GM21367 (cell line): ENCODE measurements at regions not wholly inside any gene's neighbourhood (a gene's known extent, or its start where the extent isn't known, plus 50 kb on each side); places are given as distances from the start of the nearest gene placed in this dataset.
"Not testable (repeated sequence)": the region's sequence is repeated elsewhere in the genome, so short reads cannot be mapped to it uniquely, and the experiment has no call there.

Experiments
- ATAC-seq: cut with Tn5 transposase; IDR thresholded peaks from one replicate; pipeline ENCODE4 v1.9.1; 2021; ENCODE audit not compliant: unreplicated experiment

- ATAC-seq, result no peak
Measured at GRCh38 chr15:20348291-20348899, 193.2 kb downstream of the GOLGA6L6 start.

- ATAC-seq, result no peak
Measured at GRCh38 chr15:20346082-20346805, 195.4 kb downstream of the GOLGA6L6 start.

- ATAC-seq, result no peak
Measured at GRCh38 chr15:20345401-20345958, 196.1 kb downstream of the GOLGA6L6 start.

GRCh38 chr15:20344601-20345400 is 196.8 kb downstream of the GOLGA6L6 start:
- no peak for ATAC-seq

- not testable (repeated sequence) for ATAC-seq
Measured at GRCh38 chr15:20343395-20344211, 198.0 kb downstream of the GOLGA6L6 start.

- not testable (repeated sequence) for ATAC-seq
Measured at GRCh38 chr15:20342601-20343394, 198.8 kb downstream of the GOLGA6L6 start.

GRCh38 chr15:20341901-20342600 is 199.5 kb downstream of the GOLGA6L6 start:
- ATAC-seq, result no peak

GRCh38 chr15:20340931-20341661 is 200.5 kb downstream of the GOLGA6L6 start:
- ATAC-seq, result no peak

GRCh38 chr15:20340331-20340811 is 201.2 kb downstream of the GOLGA6L6 start:
- no peak for ATAC-seq

- ATAC-seq, result not testable (repeated sequence)
Measured at GRCh38 chr15:20339086-20339791, 202.4 kb downstream of the GOLGA6L6 start.

- not testable (repeated sequence) for ATAC-seq
Measured at GRCh38 chr15:20338671-20339070, 202.9 kb downstream of the GOLGA6L6 start.

- not testable (repeated sequence) for ATAC-seq
Measured at GRCh38 chr15:20337238-20337637, 204.4 kb downstream of the GOLGA6L6 start.

- ATAC-seq, result not testable (repeated sequence)
Measured at GRCh38 chr15:20334451-20334850, 207.1 kb downstream of the GOLGA6L6 start.

- ATAC-seq, result not testable (repeated sequence)
Measured at GRCh38 chr15:20325751-20326150, 215.8 kb downstream of the GOLGA6L6 start.

GRCh38 chr15:20317132-20317531 is 224.5 kb downstream of the GOLGA6L6 start:
- ATAC-seq, result not testable (repeated sequence)

GRCh38 chr15:20311014-20311680 is 230.5 kb downstream of the GOLGA6L6 start:
- not testable (repeated sequence) for ATAC-seq

- no peak for ATAC-seq
Measured at GRCh38 chr15:20310603-20311002, 231.0 kb downstream of the GOLGA6L6 start.
